ENCODE measurements at regions not wholly inside any gene's neighbourhood (a gene's known extent, or its start where the extent isn't known, plus 50 kb on each side); places are given as distances from the start of the nearest gene placed in this dataset.

DNA sequence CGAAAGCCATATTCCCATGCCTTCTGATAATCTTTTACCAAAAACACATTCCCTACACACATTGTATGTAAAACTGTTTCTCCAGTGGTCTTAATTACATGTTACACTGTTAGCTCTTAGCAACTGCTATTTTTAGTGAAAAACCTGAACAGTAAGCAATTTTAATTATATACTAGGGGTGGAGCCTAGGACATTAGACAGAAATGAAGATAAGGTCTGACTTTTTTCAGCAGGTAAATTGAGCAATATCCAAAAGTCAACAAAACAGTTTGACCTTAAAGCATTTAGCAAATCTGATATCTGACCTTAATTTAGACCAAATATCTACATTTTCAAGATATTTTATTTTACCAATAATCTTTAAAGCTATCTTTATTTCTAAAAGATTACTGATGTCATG lies 60.2 kb downstream of the PDE6H start:
- TF ChIP-seq CHD2 (IDR thresholded peaks at IDR 0.05; ENCODE audit: borderline replicate concordance, low read depth, low read length) (no peak), GATAD2B (conservative IDR thresholded peaks at IDR 0.05; ENCODE audit: low read depth) (no peak), SP1 (IDR thresholded peaks at IDR 0.05; ENCODE audit: low read depth, low read length) (no peak), SIN3A (IDR thresholded peaks at IDR 0.05; ENCODE audit: low read depth, low read length) (no peak), EED (IDR thresholded peaks at IDR 0.05; ENCODE audit: low read depth) (no peak), CBX5 (IDR thresholded peaks at IDR 0.05; ENCODE audit: low read depth) (no peak), RAD21 (IDR thresholded peaks at IDR 0.05; ENCODE audit: insufficient read depth, low read depth, low read length) (no peak), CEBPB (IDR thresholded peaks at IDR 0.05; ENCODE audit: borderline replicate concordance in 1 of 2, low read depth in 2 of 2, low read length in 2 of 2) (no peak), POU2F2 (IDR thresholded peaks at IDR 0.05; ENCODE audit: borderline replicate concordance, low read depth, low read length) (no peak), ZNF274 (IDR thresholded peaks at IDR 0.05; ENCODE audit: insufficient read depth, insufficient read length) (no peak), SMC3 (IDR thresholded peaks at IDR 0.05; ENCODE audit: borderline replicate concordance, low read length) (no peak), RBBP5 (conservative IDR thresholded peaks at IDR 0.05) (no peak), MEF2B (IDR thresholded peaks at IDR 0.05; ENCODE audit: partially characterized antibody, poor library complexity, severe bottlenecking) (no peak), HDAC2 (IDR thresholded peaks at IDR 0.05) (no peak)
- TF ChIP-seq, protein P1, sequence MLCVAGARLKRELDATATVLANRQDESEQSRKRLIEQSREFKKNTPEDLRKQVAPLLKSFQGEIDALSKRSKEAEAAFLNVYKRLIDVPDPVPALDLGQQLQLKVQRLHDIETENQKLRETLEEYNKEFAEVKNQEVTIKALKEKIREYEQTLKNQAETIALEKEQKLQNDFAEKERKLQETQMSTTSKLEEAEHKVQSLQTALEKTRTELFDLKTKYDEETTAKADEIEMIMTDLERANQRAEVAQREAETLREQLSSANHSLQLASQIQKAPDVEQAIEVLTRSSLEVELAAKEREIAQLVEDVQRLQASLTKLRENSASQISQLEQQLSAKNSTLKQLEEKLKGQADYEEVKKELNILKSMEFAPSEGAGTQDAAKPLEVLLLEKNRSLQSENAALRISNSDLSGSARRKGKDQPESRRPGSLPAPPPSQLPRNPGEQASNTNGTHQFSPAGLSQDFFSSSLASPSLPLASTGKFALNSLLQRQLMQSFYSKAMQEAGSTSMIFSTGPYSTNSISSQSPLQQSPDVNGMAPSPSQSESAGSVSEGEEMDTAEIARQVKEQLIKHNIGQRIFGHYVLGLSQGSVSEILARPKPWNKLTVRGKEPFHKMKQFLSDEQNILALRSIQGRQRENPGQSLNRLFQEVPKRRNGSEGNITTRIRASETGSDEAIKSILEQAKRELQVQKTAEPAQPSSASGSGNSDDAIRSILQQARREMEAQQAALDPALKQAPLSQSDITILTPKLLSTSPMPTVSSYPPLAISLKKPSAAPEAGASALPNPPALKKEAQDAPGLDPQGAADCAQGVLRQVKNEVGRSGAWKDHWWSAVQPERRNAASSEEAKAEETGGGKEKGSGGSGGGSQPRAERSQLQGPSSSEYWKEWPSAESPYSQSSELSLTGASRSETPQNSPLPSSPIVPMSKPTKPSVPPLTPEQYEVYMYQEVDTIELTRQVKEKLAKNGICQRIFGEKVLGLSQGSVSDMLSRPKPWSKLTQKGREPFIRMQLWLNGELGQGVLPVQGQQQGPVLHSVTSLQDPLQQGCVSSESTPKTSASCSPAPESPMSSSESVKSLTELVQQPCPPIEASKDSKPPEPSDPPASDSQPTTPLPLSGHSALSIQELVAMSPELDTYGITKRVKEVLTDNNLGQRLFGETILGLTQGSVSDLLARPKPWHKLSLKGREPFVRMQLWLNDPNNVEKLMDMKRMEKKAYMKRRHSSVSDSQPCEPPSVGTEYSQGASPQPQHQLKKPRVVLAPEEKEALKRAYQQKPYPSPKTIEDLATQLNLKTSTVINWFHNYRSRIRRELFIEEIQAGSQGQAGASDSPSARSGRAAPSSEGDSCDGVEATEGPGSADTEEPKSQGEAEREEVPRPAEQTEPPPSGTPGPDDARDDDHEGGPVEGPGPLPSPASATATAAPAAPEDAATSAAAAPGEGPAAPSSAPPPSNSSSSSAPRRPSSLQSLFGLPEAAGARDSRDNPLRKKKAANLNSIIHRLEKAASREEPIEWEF (IDR thresholded peaks at IDR 0.05; ENCODE audit: insufficient replicate concordance, low read depth, low read length) = no peak
- TF ChIP-seq, protein P2, sequence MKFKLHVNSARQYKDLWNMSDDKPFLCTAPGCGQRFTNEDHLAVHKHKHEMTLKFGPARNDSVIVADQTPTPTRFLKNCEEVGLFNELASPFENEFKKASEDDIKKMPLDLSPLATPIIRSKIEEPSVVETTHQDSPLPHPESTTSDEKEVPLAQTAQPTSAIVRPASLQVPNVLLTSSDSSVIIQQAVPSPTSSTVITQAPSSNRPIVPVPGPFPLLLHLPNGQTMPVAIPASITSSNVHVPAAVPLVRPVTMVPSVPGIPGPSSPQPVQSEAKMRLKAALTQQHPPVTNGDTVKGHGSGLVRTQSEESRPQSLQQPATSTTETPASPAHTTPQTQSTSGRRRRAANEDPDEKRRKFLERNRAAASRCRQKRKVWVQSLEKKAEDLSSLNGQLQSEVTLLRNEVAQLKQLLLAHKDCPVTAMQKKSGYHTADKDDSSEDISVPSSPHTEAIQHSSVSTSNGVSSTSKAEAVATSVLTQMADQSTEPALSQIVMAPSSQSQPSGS (IDR thresholded peaks at IDR 0.05; ENCODE audit: low read length) = no peak
- TF ChIP-seq, protein P3, sequence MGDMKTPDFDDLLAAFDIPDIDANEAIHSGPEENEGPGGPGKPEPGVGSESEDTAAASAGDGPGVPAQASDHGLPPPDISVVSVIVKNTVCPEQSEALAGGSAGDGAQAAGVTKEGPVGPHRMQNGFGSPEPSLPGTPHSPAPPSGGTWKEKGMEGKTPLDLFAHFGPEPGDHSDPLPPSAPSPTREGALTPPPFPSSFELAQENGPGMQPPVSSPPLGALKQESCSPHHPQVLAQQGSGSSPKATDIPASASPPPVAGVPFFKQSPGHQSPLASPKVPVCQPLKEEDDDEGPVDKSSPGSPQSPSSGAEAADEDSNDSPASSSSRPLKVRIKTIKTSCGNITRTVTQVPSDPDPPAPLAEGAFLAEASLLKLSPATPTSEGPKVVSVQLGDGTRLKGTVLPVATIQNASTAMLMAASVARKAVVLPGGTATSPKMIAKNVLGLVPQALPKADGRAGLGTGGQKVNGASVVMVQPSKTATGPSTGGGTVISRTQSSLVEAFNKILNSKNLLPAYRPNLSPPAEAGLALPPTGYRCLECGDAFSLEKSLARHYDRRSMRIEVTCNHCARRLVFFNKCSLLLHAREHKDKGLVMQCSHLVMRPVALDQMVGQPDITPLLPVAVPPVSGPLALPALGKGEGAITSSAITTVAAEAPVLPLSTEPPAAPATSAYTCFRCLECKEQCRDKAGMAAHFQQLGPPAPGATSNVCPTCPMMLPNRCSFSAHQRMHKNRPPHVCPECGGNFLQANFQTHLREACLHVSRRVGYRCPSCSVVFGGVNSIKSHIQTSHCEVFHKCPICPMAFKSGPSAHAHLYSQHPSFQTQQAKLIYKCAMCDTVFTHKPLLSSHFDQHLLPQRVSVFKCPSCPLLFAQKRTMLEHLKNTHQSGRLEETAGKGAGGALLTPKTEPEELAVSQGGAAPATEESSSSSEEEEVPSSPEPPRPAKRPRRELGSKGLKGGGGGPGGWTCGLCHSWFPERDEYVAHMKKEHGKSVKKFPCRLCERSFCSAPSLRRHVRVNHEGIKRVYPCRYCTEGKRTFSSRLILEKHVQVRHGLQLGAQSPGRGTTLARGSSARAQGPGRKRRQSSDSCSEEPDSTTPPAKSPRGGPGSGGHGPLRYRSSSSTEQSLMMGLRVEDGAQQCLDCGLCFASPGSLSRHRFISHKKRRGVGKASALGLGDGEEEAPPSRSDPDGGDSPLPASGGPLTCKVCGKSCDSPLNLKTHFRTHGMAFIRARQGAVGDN (IDR thresholded peaks at IDR 0.05) = no peak
- POLR2A ChIA-PET = no interaction called here
- in situ Hi-C loops (cut with MboI) (no loop called here), intact Hi-C loops (cut with micrococcal nuclease; ENCODE audit: unreplicated experiment) (no loop called here)
- Histone ChIP-seq H4K20me1 (ENCODE audit: control insufficient read depth, insufficient read depth) (no peaks in the 10 kb centered on the region), H2AFZ (ENCODE audit: control insufficient read depth, low read depth, low read length) (no peak overlapping the region), H3K79me2 (ENCODE audit: control insufficient read depth, insufficient read depth, low read length) (no peaks in the 10 kb centered on the region), H3K9me3 (replicated peaks; ENCODE audit: control insufficient read depth, insufficient read depth, low read length) (no peaks in the 10 kb centered on the region), H3K27me3 (replicated peaks in 1 of 2; ENCODE audit: control insufficient read depth in 2 of 2, insufficient read depth in 2 of 2, low read length in 1 of 2) (no peaks in the 10 kb centered on the region), H3K4me2 (ENCODE audit: control insufficient read depth, insufficient read depth) (no peak overlapping the region), H3K4me1 (ENCODE audit: control insufficient read depth, insufficient read depth, low read length) (no peaks in the 10 kb centered on the region), H3K36me3 (ENCODE audit: control insufficient read depth in 2 of 2, insufficient read depth in 2 of 2, low read length in 1 of 2) (no peaks in the 10 kb centered on the region), H3K9ac (ENCODE audit: control insufficient read depth, insufficient read depth, low read length) (no peak overlapping the region), H3K27ac (ENCODE audit: control insufficient read depth, insufficient read depth) (no peak overlapping the region), H3K4me3 (no peak overlapping the region)
- no peak for DNase-seq (ENCODE audit: low read depth, low spot score)
- RAD21 ChIA-PET (ENCODE audit: unreplicated experiment) = no interaction called here
- ATAC-seq = no peak
- CTCF ChIA-PET = no interaction called here
- BruUV-seq (replicated peaks) = no TSS peak
- WGBS (ENCODE audit: insufficient coverage, insufficient replicate concordance, low lambda C conversion rate, missing lambda C conversion rate) = 29% methylated on average over 1 of the region's 1 CpG
- SMC1A ChIA-PET (ENCODE audit: uncharacterized antibody, unreplicated experiment) = no interaction called here
- FAIRE-seq = no peak
